ENCODE measurements at regions not wholly inside any gene's neighbourhood (a gene's known extent, or its start where the extent isn't known, plus 50 kb on each side); places are given as distances from the start of the nearest gene placed in this dataset.

GRCh38 chr4:175444512-175444911 is 367.6 kb downstream of the GPM6A start (continued):
- TF ChIP-seq SP1 (IDR thresholded peaks at IDR 0.05; ENCODE audit: low read depth, low read length) (no peak), POU5F1 (IDR thresholded peaks at IDR 0.05; ENCODE audit: low read depth, low read length) (no peak), CBX8 (IDR thresholded peaks at IDR 0.05; ENCODE audit: borderline replicate concordance, low read depth, low read length) (no peak)

Data from H1 (cell line).